Immature natural killer cell (primary cell): ENCODE measurements at regions not wholly inside any gene's neighbourhood (a gene's known extent, or its start where the extent isn't known, plus 50 kb on each side); places are given as distances from the start of the nearest gene placed in this dataset.

ENCODE experiments used
- DNase-seq, 3 donors: peaks; one replicate each; pipeline ENCODE4 v3.0.0; 2022; ENCODE audit warnings: mixed read lengths in 1 of 3
- H3K27ac Mint-ChIP-seq, 6 donors: one replicate each; pipeline ENCODE4 v1.8.0; 2020; ENCODE audit warnings: mixed read lengths in 6 of 6, mild to moderate bottlenecking in 5 of 6, inconsistent platforms in 4 of 6, moderate library complexity in 3 of 6
- H3K27me3 Mint-ChIP-seq, 3 donors: one replicate each; pipeline ENCODE4 v1.8.0; 2020 to 2021; ENCODE audit warnings: low read depth in 3 of 3, mild to moderate bottlenecking in 3 of 3, mixed read lengths in 3 of 3, moderate library complexity in 3 of 3, inconsistent platforms in 1 of 3
- H3K36me3 Mint-ChIP-seq, 3 donors: one replicate each; pipeline ENCODE4 v1.8.0; 2020; ENCODE audit warnings: mixed read lengths in 3 of 3, inconsistent platforms in 2 of 3, mild to moderate bottlenecking in 2 of 3
- H3K4me1 Mint-ChIP-seq, 2 donors: one replicate each; pipeline ENCODE4 v1.8.0; 2020; ENCODE audit warnings: inconsistent platforms in 2 of 2, mild to moderate bottlenecking in 2 of 2, mixed read lengths in 2 of 2, moderate library complexity in 1 of 2
- H3K4me3 Mint-ChIP-seq, 5 donors: one replicate each; pipeline ENCODE4 v1.8.0; 2020; ENCODE audit warnings: mild to moderate bottlenecking in 5 of 5, mixed read lengths in 5 of 5, inconsistent platforms in 3 of 5, moderate library complexity in 3 of 5
- H3K9me3 Mint-ChIP-seq, 6 donors: one replicate each; pipeline ENCODE4 v1.8.0; 2020; ENCODE audit warnings: mild to moderate bottlenecking in 6 of 6, mixed read lengths in 6 of 6, inconsistent platforms in 4 of 6, moderate library complexity in 3 of 6

GRCh38 chr1:218048828-218049420, 236.2 kb upstream of the RRP15 start:
- H3K9me3 Mint-ChIP-seq = peaks cover 3 to 40% (median 8%) of the 10 kb centered on the region in 6 donors
- no peaks in the 10 kb centered on the region for H3K36me3 Mint-ChIP-seq
- no peak overlapping the region for H3K4me3 Mint-ChIP-seq
- no peak for DNase-seq
- H3K4me1 Mint-ChIP-seq = no peaks in the 10 kb centered on the region
- no peak overlapping the region for H3K27ac Mint-ChIP-seq
- H3K27me3 Mint-ChIP-seq = no peaks in the 10 kb centered on the region

DNA sequence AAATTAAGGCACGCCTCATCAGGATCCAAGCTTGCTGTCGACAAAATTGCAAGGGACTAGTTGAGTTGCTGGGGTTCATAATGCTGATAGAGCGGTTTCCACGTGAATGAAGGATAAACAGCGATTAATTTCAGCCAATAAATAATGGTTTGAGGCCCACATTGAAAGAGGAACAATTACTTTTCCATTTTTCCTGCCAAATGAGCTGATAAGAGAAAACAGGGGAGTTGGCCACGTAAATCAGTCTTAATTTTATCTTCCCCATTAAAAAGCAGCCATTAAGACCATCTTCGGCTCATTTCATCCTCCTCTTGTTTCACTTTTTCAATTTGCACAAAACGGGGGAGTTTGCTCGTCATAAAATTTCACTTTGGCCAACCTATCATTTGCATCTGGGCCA, 235.5 kb upstream of the RRP15 start:
- no peaks in the 10 kb centered on the region for H3K36me3 Mint-ChIP-seq
- no peaks in the 10 kb centered on the region for H3K27me3 Mint-ChIP-seq

GRCh38 chr1:218058730-218059129, 226.4 kb upstream of the RRP15 start:
- DNase-seq = no peak
- H3K27ac Mint-ChIP-seq = no peak overlapping the region
- no peaks in the 10 kb centered on the region for H3K36me3 Mint-ChIP-seq
- H3K9me3 Mint-ChIP-seq = peaks cover 3 to 19% (median 8%) of the 10 kb centered on the region in 6 donors
- no peaks in the 10 kb centered on the region for H3K4me1 Mint-ChIP-seq
- no peaks in the 10 kb centered on the region for H3K27me3 Mint-ChIP-seq
- H3K4me3 Mint-ChIP-seq = no peak overlapping the region

More for the DNA sequence above, 235.5 kb upstream of the RRP15 start:
- Mint-ChIP-seq H3K9me3 (peaks cover 3 to 37% (median 5%) of the 10 kb centered on the region in 6 donors), H3K4me3 (no peak overlapping the region), H3K4me1 (no peaks in the 10 kb centered on the region), H3K27ac (no peak overlapping the region)
- DNase-seq = no peak

DNA sequence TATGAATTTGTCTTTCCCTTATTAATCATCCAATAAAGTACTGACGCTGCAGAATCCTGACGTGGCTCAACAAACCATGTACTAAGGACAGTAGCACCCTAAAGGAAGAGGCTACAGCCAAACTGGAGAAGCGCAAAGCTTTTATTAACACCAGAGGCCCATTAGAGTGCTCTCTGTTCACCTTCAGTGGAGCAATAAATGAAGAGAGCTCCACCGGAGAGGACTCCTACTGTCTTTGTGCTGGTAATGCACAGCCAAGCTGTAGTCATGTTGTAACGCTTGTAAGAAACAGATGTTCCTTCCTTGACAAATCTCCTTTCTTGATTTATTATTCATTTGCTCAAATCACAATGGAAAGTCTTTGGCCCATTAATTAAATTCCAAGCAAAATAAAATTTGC, 220.7 kb upstream of the RRP15 start:
- H3K4me1 Mint-ChIP-seq = no peaks in the 10 kb centered on the region
- no peak overlapping the region for H3K4me3 Mint-ChIP-seq
- H3K9me3 Mint-ChIP-seq = peaks cover 6 to 22% (median 10%) of the 10 kb centered on the region in 6 donors
- no peak for DNase-seq
- no peak overlapping the region for H3K27ac Mint-ChIP-seq
- H3K27me3 Mint-ChIP-seq = no peaks in the 10 kb centered on the region
- no peaks in the 10 kb centered on the region for H3K36me3 Mint-ChIP-seq

- H3K4me3 Mint-ChIP-seq = no peak overlapping the region
- H3K27ac Mint-ChIP-seq = no peak overlapping the region
- no peaks in the 10 kb centered on the region for H3K27me3 Mint-ChIP-seq
- H3K9me3 Mint-ChIP-seq = peaks cover 3 to 21% (median 8%) of the 10 kb centered on the region in 6 donors
- H3K36me3 Mint-ChIP-seq = no peaks in the 10 kb centered on the region
- no peak for DNase-seq
- H3K4me1 Mint-ChIP-seq = no peaks in the 10 kb centered on the region
These were observed 218.8 kb upstream of the RRP15 start for GRCh38 chr1:218066332-218066731.

- Mint-ChIP-seq H3K36me3 (no peaks in the 10 kb centered on the region), H3K4me1 (no peaks in the 10 kb centered on the region), H3K4me3 (no peak overlapping the region), H3K27me3 (no peaks in the 10 kb centered on the region), H3K9me3 (peaks cover 3 to 25% (median 8%) of the 10 kb centered on the region in 6 donors), H3K27ac (no peak overlapping the region)
- DNase-seq = no peak
These were observed 216.9 kb upstream of the RRP15 start for GRCh38 chr1:218068241-218068640.

GRCh38 chr1:218069180-218069579, 215.9 kb upstream of the RRP15 start:
- no peak overlapping the region for H3K4me3 Mint-ChIP-seq
- no peaks in the 10 kb centered on the region for H3K27me3 Mint-ChIP-seq
- no peak for DNase-seq
- no peaks in the 10 kb centered on the region for H3K36me3 Mint-ChIP-seq
- no peaks in the 10 kb centered on the region for H3K4me1 Mint-ChIP-seq
- no peak overlapping the region for H3K27ac Mint-ChIP-seq
- peaks cover 3 to 28% (median 11%) of the 10 kb centered on the region in 6 donors for H3K9me3 Mint-ChIP-seq

DNA sequence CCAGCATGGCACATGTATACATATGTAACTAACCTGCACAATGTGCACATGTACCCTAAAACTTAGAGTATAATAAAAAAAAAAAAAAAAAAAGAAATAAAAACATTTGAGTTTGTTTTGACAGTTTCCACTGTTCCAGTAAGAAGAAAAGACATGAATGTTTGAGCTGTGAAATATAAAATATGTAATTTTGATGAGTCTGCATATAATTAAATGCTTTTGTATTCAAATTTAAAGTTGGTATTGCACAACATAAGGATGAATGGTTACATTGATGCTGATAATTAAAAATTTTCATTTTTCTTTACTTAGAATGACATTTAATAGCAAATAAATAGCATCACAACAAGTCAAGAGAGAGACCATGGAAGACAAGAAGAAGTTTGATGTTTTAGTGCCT, 212.0 kb upstream of the RRP15 start:
- no peak overlapping the region for H3K4me3 Mint-ChIP-seq
- DNase-seq = no peak
- peaks cover 4 to 40% (median 20%) of the 10 kb centered on the region in 6 donors for H3K9me3 Mint-ChIP-seq
- peaks cover 0 to 2% (median 0%) of the 10 kb centered on the region in 3 donors for H3K27me3 Mint-ChIP-seq
- no peaks in the 10 kb centered on the region for H3K4me1 Mint-ChIP-seq
- no peak overlapping the region for H3K27ac Mint-ChIP-seq
- peaks cover 0 to 3% (median 3%) of the 10 kb centered on the region in 3 donors for H3K36me3 Mint-ChIP-seq

- Mint-ChIP-seq H3K4me1 (no peaks in the 10 kb centered on the region), H3K27me3 (peaks cover 0 to 2% (median 0%) of the 10 kb centered on the region in 3 donors), H3K4me3 (no peak overlapping the region), H3K9me3 (peaks cover 2 to 45% (median 22%) of the 10 kb centered on the region in 6 donors), H3K27ac (no peak overlapping the region), H3K36me3 (peaks cover 0 to 3% (median 3%) of the 10 kb centered on the region in 3 donors)
- no peak for DNase-seq
These were observed 206.2 kb upstream of the RRP15 start for GRCh38 chr1:218078916-218079315.

- Mint-ChIP-seq H3K9me3 (peaks cover 2 to 45% (median 22%) of the 10 kb centered on the region in 6 donors), H3K4me1 (no peaks in the 10 kb centered on the region), H3K36me3 (peaks cover 0 to 3% (median 3%) of the 10 kb centered on the region in 3 donors), H3K4me3 (no peak overlapping the region), H3K27ac (no peak overlapping the region), H3K27me3 (peaks cover 0 to 2% (median 2%) of the 10 kb centered on the region in 3 donors)
- no peak for DNase-seq
These were observed 205.7 kb upstream of the RRP15 start for GRCh38 chr1:218079347-218079746.

DNA sequence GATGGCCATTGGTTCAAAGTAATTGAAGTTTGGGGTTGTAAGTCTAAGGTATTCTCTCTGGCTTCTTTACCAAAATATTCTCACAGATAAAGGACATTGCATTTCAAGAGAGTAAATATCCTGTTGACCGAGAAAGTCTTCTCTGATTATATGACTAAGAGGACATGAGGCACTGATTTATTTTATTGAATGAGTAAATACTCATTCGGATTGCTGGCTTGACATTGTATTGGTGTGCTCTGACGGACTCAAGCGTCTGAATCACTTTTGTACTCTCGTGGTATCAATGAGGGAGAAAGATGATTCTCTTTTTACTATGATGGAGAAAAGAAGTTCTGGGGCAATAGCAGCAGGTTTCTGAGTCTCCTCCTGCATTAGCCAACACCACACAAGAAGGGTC, 205.3 kb upstream of the RRP15 start:
- Mint-ChIP-seq H3K9me3 (peaks cover 2 to 45% (median 20%) of the 10 kb centered on the region in 6 donors), H3K4me1 (no peaks in the 10 kb centered on the region), H3K36me3 (peaks cover 0 to 3% (median 3%) of the 10 kb centered on the region in 3 donors), H3K27ac (no peak overlapping the region), H3K4me3 (no peak overlapping the region), H3K27me3 (peaks cover 0 to 2% (median 2%) of the 10 kb centered on the region in 3 donors)
- DNase-seq = no peak

- no peak overlapping the region for H3K4me3 Mint-ChIP-seq
- H3K36me3 Mint-ChIP-seq = peaks cover 0 to 3% (median 3%) of the 10 kb centered on the region in 3 donors
- peaks cover 2 to 46% (median 16%) of the 10 kb centered on the region in 6 donors for H3K9me3 Mint-ChIP-seq
- H3K4me1 Mint-ChIP-seq = no peaks in the 10 kb centered on the region
- peaks cover 0 to 2% (median under 1%) of the 10 kb centered on the region in 3 donors for H3K27me3 Mint-ChIP-seq
- no peak for DNase-seq
- H3K27ac Mint-ChIP-seq = no peak overlapping the region
These were observed 204.2 kb upstream of the RRP15 start for GRCh38 chr1:218080863-218081262.

DNA sequence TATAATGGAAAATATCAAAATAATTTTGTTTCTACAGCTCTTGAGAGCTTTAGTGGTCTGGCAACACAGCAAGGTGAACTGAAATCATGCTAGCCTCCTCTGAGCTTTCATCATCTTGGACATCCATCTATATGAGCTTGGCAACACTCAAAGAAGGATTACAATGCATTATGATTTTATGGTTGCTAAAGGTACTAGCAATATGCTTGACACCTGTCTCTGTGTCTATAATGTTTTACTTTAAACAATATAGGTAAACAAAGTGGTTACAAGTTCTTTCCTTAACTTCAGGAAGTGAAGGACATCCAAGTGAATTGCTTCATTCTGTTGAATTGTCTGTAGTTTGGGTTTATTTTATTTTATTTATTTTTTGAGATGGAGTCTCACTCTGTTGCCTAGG, 203.7 kb upstream of the RRP15 start:
- peaks cover 6 to 41% (median 18%) of the 10 kb centered on the region in 6 donors for H3K9me3 Mint-ChIP-seq
- no peak overlapping the region for H3K27ac Mint-ChIP-seq
- H3K36me3 Mint-ChIP-seq = peaks cover 0 to 3% (median 2%) of the 10 kb centered on the region in 3 donors
- H3K4me3 Mint-ChIP-seq = no peak overlapping the region
- no peaks in the 10 kb centered on the region for H3K4me1 Mint-ChIP-seq
- peaks cover 0 to 2% (median 0%) of the 10 kb centered on the region in 3 donors for H3K27me3 Mint-ChIP-seq
- DNase-seq = no peak

DNA sequence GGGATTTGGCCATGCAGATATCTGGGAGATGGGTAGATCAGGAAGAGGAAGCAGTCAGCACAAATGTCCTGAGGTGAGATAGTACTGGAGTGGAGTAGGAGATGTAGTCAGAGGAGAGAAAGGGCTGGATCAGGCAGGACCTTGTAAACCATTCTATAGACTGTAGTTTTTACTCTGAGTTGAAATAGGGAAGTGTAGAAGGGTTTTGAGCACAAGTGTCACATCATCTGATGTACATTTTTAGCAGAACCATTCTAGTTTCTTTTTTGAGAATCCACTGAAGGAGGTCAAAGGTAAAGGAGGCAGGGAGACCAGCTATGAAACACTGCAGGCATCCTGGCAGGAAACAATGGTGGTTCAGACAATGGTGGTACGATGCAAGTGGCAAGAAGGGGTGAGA, 194.6 kb upstream of the RRP15 start:
- H3K4me3 Mint-ChIP-seq = no peak overlapping the region
- H3K36me3 Mint-ChIP-seq = no peaks in the 10 kb centered on the region
- DNase-seq = no peak
- no peaks in the 10 kb centered on the region for H3K4me1 Mint-ChIP-seq
- peaks cover 0 to 3% (median 1%) of the 10 kb centered on the region in 3 donors for H3K27me3 Mint-ChIP-seq
- peaks cover 1 to 11% (median 6%) of the 10 kb centered on the region in 6 donors for H3K9me3 Mint-ChIP-seq
- H3K27ac Mint-ChIP-seq = no peak overlapping the region

- Mint-ChIP-seq H3K4me1 (no peaks in the 10 kb centered on the region), H3K27ac (no peak overlapping the region), H3K4me3 (no peak overlapping the region), H3K36me3 (no peaks in the 10 kb centered on the region), H3K27me3 (no peaks in the 10 kb centered on the region), H3K9me3 (peaks cover 6 to 49% (median 10%) of the 10 kb centered on the region in 6 donors)
- no peak for DNase-seq
These were observed 183.7 kb upstream of the RRP15 start for GRCh38 chr1:218101409-218101808.
